ENCODE measurements at regions not wholly inside any gene's neighbourhood (a gene's known extent, or its start where the extent isn't known, plus 50 kb on each side); places are given as distances from the start of the nearest gene placed in this dataset.

- WGBS (ENCODE audit: insufficient coverage, insufficient replicate concordance, low lambda C conversion rate, missing lambda C conversion rate) = 0% methylated on average over 2 of the region's 2 CpGs
- Histone ChIP-seq H3K27me3 (replicated peaks in 1 of 2; ENCODE audit: control insufficient read depth in 2 of 2, insufficient read depth in 2 of 2, low read length in 1 of 2) (no peaks in the 10 kb centered on the region), H3K27ac (ENCODE audit: control insufficient read depth, insufficient read depth) (no peak overlapping the region), H3K9ac (ENCODE audit: control insufficient read depth, insufficient read depth, low read length) (no peak overlapping the region), H3K79me2 (ENCODE audit: control insufficient read depth, insufficient read depth, low read length) (no peaks in the 10 kb centered on the region), H3K36me3 (ENCODE audit: control insufficient read depth in 2 of 2, insufficient read depth in 2 of 2, low read length in 1 of 2) (no peaks in the 10 kb centered on the region), H3K4me2 (ENCODE audit: control insufficient read depth, insufficient read depth) (no peak overlapping the region), H4K20me1 (ENCODE audit: control insufficient read depth, insufficient read depth) (no peaks in the 10 kb centered on the region), H3K4me3 (no peak overlapping the region), H3K9me3 (replicated peaks; ENCODE audit: control insufficient read depth, insufficient read depth, low read length) (no peaks in the 10 kb centered on the region), H3K4me1 (ENCODE audit: control insufficient read depth, insufficient read depth, low read length) (no peaks in the 10 kb centered on the region), H2AFZ (ENCODE audit: control insufficient read depth, low read depth, low read length) (no peak overlapping the region)
- in situ Hi-C loops (cut with MboI) = no loop called here
- DNase-seq (ENCODE audit: low read depth, low spot score) (no peak), ATAC-seq (no peak), FAIRE-seq (no peak)
- ChIA-PET CTCF (no interaction called here), SMC1A (ENCODE audit: uncharacterized antibody, unreplicated experiment) (no interaction called here), RAD21 (ENCODE audit: unreplicated experiment) (no interaction called here), POLR2A (no interaction called here)
- TF ChIP-seq SIN3A (IDR thresholded peaks at IDR 0.05; ENCODE audit: low read depth, low read length) = no peak
- TF ChIP-seq MLLT1 (IDR thresholded peaks at IDR 0.05) = no peak
- no peak for TF ChIP-seq PRDM15 (CRISPR knock-in tag; IDR thresholded peaks at IDR 0.05)
- no peak for TF ChIP-seq ZNF217 (IDR thresholded peaks at IDR 0.05)
- TF ChIP-seq TCF7 (IDR thresholded peaks at IDR 0.05; ENCODE audit: borderline replicate concordance) = no peak
- TF ChIP-seq POLR2A (IDR thresholded peaks at IDR 0.05; ENCODE audit: low read depth, low read length) = no peak
- no peak for TF ChIP-seq ZZZ3 (IDR thresholded peaks at IDR 0.05; ENCODE audit: control insufficient read depth, insufficient read length, low read depth)
- no peak for TF ChIP-seq HDAC6 (IDR thresholded peaks at IDR 0.05; ENCODE audit: unreplicated experiment)
- no peak for TF ChIP-seq USF2 (IDR thresholded peaks at IDR 0.05; ENCODE audit: borderline replicate concordance, low read depth, low read length)
- TF ChIP-seq CUX1 (IDR thresholded peaks at IDR 0.05; ENCODE audit: insufficient replicate concordance, low read depth, low read length) = no peak
- no peak for TF ChIP-seq NFIC (IDR thresholded peaks at IDR 0.05; ENCODE audit: low read depth, low read length)
- TF ChIP-seq IRF4 (IDR thresholded peaks at IDR 0.05; ENCODE audit: low read depth, low read length) = no peak
- intact Hi-C loops (cut with micrococcal nuclease; ENCODE audit: unreplicated experiment) = no loop called here
- no TSS peak for BruUV-seq (replicated peaks)
Measured at GRCh38 chrX:128685387-128685786, 633.2 kb upstream of the ACTRT1 start.
